ENCODE measurements at regions not wholly inside any gene's neighbourhood (a gene's known extent, or its start where the extent isn't known, plus 50 kb on each side); places are given as distances from the start of the nearest gene placed in this dataset.

DNA sequence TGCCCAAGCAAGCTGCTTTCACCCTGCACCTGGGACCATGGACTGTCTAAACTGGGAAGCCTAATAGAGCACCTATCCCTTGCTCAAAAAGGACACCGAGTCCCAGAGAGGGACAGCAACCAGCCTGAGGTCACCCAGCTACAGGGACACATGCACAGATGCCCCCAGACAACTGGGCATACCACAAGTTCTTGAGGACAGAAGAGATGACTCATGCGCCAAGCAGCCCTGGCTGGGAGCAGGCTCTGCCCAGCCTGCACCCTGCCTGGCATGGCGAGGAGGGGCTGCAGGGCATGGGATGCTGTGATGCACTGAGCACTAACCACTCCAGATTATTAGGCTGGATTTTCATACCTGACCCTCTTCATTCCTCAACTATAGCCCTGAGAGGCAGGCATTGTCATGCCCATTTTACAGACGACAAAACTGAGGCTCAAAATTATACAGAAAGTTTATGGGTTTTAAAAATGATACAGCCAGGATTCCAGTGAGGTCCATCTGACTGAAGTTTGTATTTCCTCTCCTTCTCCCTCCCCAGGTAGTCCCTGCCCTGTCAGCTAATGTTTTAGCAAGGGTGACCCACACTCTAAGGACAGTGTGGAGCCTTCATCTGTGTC is 289.3 kb upstream of the ZMIZ1 start:
- no TSS peak for BruUV-seq (replicated peaks)
- Histone ChIP-seq H3K4me3 (ENCODE audit: low read length) (no peak overlapping the region), H3K27me3 (ENCODE audit: low read length) (peaks cover 16% of the 10 kb centered on the region; the same call in 1 of the 2 replicates), H3F3A (ENCODE audit: low read length, unreplicated experiment) (no peaks in the 10 kb centered on the region), H3K27ac (ENCODE audit: low read length) (no peak overlapping the region), H4K20me1 (ENCODE audit: low read length) (no peaks in the 10 kb centered on the region), H3K4me2 (ENCODE audit: low read length) (peak overlapping the region; percentile 7), H2AFZ (ENCODE audit: low read length) (no peak overlapping the region), H3K9me3 (ENCODE audit: low read length) (no peaks in the 10 kb centered on the region), H3K4me1 (ENCODE audit: insufficient read depth, low read length) (peaks cover 20% of the 10 kb centered on the region), H3K9ac (ENCODE audit: low read length) (no peak overlapping the region), H3K36me3 (ENCODE audit: low read depth, low read length) (no peaks in the 10 kb centered on the region), H3K79me2 (ENCODE audit: low read length) (no peaks in the 10 kb centered on the region), H3K9me2 (replicated peaks; ENCODE audit: low read length) (no peaks in the 10 kb centered on the region)
- DNase-seq, result peak; percentile 96
- intact Hi-C loops (cut with micrococcal nuclease), result no loop called here
- POLR2A ChIA-PET (ENCODE audit: unreplicated experiment), result interaction anchor here (0.8 kb wide), 1 partner anchor 186 kb away, joined by 3 read pairs; no protein-coding TSS in a partner anchor
- peak; percentile 69 for ATAC-seq
- CTCF ChIA-PET, result no interaction called here
- no peak for TF ChIP-seq EZH2phosphoT487 (IDR thresholded peaks at IDR 0.05; ENCODE audit: borderline replicate concordance, low read length)
- TF ChIP-seq EZH2 (IDR thresholded peaks at IDR 0.05; ENCODE audit: low read length, unreplicated experiment), result no peak
- TF ChIP-seq, protein P1, sequence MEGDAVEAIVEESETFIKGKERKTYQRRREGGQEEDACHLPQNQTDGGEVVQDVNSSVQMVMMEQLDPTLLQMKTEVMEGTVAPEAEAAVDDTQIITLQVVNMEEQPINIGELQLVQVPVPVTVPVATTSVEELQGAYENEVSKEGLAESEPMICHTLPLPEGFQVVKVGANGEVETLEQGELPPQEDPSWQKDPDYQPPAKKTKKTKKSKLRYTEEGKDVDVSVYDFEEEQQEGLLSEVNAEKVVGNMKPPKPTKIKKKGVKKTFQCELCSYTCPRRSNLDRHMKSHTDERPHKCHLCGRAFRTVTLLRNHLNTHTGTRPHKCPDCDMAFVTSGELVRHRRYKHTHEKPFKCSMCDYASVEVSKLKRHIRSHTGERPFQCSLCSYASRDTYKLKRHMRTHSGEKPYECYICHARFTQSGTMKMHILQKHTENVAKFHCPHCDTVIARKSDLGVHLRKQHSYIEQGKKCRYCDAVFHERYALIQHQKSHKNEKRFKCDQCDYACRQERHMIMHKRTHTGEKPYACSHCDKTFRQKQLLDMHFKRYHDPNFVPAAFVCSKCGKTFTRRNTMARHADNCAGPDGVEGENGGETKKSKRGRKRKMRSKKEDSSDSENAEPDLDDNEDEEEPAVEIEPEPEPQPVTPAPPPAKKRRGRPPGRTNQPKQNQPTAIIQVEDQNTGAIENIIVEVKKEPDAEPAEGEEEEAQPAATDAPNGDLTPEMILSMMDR (conservative IDR thresholded peaks at IDR 0.05; ENCODE audit: low read depth, low read length), result no peak

DNA sequence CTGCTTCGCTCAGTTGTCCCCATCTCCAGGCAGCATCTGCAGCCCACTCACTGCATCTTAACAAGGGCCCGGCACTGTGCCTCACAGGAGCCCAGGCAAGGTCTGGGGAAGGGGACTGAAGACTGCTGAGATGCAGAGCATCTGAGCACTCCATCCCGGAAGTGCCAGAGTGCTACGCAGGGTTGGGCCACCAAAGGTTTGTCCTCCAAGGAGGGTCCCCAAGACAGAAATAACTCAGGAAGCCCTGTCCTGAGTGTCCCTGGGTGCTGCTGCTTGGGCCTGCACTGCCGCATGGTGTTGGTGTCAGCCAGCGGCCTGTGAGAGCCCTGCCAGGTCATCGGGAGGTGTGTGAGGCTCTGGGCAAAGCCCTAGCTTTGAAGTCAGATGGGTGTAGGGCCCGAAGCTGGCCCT is 288.2 kb upstream of the ZMIZ1 start:
- H3K27me3 ChIP-seq (ENCODE audit: low read length), result peaks cover 18% of the 10 kb centered on the region; the same call in 1 of the 2 replicates
- TF ChIP-seq, protein P1 (conservative IDR thresholded peaks at IDR 0.05; ENCODE audit: low read depth, low read length), result no peak
- TF ChIP-seq EZH2phosphoT487 (IDR thresholded peaks at IDR 0.05; ENCODE audit: borderline replicate concordance, low read length) (no peak), EZH2 (IDR thresholded peaks at IDR 0.05; ENCODE audit: low read length, unreplicated experiment) (no peak)
- H3K36me3 ChIP-seq (ENCODE audit: low read depth, low read length), result no peaks in the 10 kb centered on the region
- BruUV-seq (replicated peaks), result no TSS peak
- DNase-seq, result no peak
- no peak overlapping the region for H2AFZ ChIP-seq (ENCODE audit: low read length)
- H3K4me3 ChIP-seq (ENCODE audit: low read length), result no peak overlapping the region
- H3K9me2 ChIP-seq (replicated peaks; ENCODE audit: low read length), result no peaks in the 10 kb centered on the region
- H3K79me2 ChIP-seq (ENCODE audit: low read length), result no peaks in the 10 kb centered on the region
- no peak overlapping the region for H3K4me2 ChIP-seq (ENCODE audit: low read length)
- H3K27ac ChIP-seq (ENCODE audit: low read length), result no peak overlapping the region
- no peaks in the 10 kb centered on the region for H4K20me1 ChIP-seq (ENCODE audit: low read length)
- intact Hi-C loops (cut with micrococcal nuclease), result no loop called here
- no peak overlapping the region for H3K9ac ChIP-seq (ENCODE audit: low read length)
- ChIA-PET CTCF (no interaction called here), POLR2A (ENCODE audit: unreplicated experiment) (no interaction called here)
- no peaks in the 10 kb centered on the region for H3K9me3 ChIP-seq (ENCODE audit: low read length)
- no peaks in the 10 kb centered on the region for H3F3A ChIP-seq (ENCODE audit: low read length, unreplicated experiment)
- H3K4me1 ChIP-seq (ENCODE audit: insufficient read depth, low read length), result peaks cover 20% of the 10 kb centered on the region
- ATAC-seq, result no peak

DNA sequence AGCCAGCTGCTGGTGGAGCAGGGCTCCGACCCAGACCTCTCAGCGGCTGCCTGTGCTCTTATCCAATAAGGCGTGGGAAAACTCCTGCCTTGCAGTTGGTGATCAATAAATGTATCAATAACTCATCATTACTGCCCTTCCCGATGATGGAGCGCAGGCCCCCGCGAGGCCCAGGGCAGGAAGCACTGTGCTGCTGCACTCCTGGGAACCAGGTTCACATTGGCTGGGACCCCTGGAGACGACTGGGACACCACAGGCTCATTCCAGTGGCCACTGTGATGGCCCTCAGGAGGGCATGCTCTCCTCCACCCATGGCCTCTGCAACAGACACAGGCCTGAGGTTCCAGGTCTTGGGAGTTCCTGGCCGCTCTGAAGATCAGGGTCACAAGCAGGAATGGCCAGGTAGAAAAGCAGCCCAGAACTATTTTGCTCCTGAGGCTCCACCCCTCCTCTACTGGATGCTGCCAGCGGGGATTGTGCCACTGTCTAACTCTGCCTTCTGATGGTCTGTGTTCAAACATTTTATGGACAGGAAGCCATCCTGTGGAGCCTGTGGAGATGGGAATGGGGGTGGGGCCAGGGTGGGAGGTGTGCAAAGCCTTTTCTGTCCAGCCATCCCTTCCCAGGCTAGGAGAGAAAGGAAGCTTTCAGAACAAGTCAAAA is 287.4 kb upstream of the ZMIZ1 start:
- H3K9me2 ChIP-seq (replicated peaks; ENCODE audit: low read length), result no peaks in the 10 kb centered on the region
- H3K4me1 ChIP-seq (ENCODE audit: insufficient read depth, low read length), result peaks cover 20% of the 10 kb centered on the region
- no peaks in the 10 kb centered on the region for H4K20me1 ChIP-seq (ENCODE audit: low read length)
- CTCF ChIA-PET, result no interaction called here
- no peak overlapping the region for H3K4me2 ChIP-seq (ENCODE audit: low read length)
- H3K36me3 ChIP-seq (ENCODE audit: low read depth, low read length), result no peaks in the 10 kb centered on the region
- no peak overlapping the region for H3K4me3 ChIP-seq (ENCODE audit: low read length)
- no peaks in the 10 kb centered on the region for H3K9me3 ChIP-seq (ENCODE audit: low read length)
- H3K27me3 ChIP-seq (ENCODE audit: low read length), result peaks cover 18% of the 10 kb centered on the region; the same call in 1 of the 2 replicates
- H3K27ac ChIP-seq (ENCODE audit: low read length), result no peak overlapping the region
- no peaks in the 10 kb centered on the region for H3F3A ChIP-seq (ENCODE audit: low read length, unreplicated experiment)
- H3K9ac ChIP-seq (ENCODE audit: low read length), result no peak overlapping the region
- H2AFZ ChIP-seq (ENCODE audit: low read length), result no peak overlapping the region
- intact Hi-C loops (cut with micrococcal nuclease), result no loop called here
- no peaks in the 10 kb centered on the region for H3K79me2 ChIP-seq (ENCODE audit: low read length)
- no peak for ATAC-seq
- BruUV-seq (replicated peaks), result no TSS peak
- DNase-seq, result no peak
- TF ChIP-seq, protein P1 (conservative IDR thresholded peaks at IDR 0.05; ENCODE audit: low read depth, low read length), result no peak
- TF ChIP-seq EZH2phosphoT487 (IDR thresholded peaks at IDR 0.05; ENCODE audit: borderline replicate concordance, low read length), result no peak
- TF ChIP-seq EZH2 (IDR thresholded peaks at IDR 0.05; ENCODE audit: low read length, unreplicated experiment), result no peak
- POLR2A ChIA-PET (ENCODE audit: unreplicated experiment), result no interaction called here

Data from PC-3 (cell line).